Activated B cell treated with CpG ODN at 0.5 μM for 24 hours (primary cell): ENCODE measurements at regions not wholly inside any gene's neighbourhood (a gene's known extent, or its start where the extent isn't known, plus 50 kb on each side); places are given as distances from the start of the nearest gene placed in this dataset.

Source experiments
- ATAC-seq: fragments of 200-7000 bp; cut with Tn5 transposase; one replicate; pipeline ENCODE4 v1.10.0; 2021; ENCODE audit warnings: low read depth, mild to moderate bottlenecking, moderate library complexity
- CTCF ChIA-PET: fragments of 350-600 bp; sonication (Branson Sonifier 250); formaldehyde crosslinking; loops from one replicate; lab custom pipeline; 2021; ENCODE audit warnings: antibody characterized with exemption; lab: Charles Lee
- POLR2A ChIA-PET: fragments of 350-600 bp; sonication (Branson Sonifier 250); formaldehyde crosslinking; loops from one replicate; lab custom pipeline; 2021; ENCODE audit warnings: antibody characterized with exemption; lab: Charles Lee
- DNase-seq: peaks from one replicate; pipeline ENCODE4 v3.0.0; 2022
- H3K27ac Mint-ChIP-seq: one replicate; pipeline ENCODE4 v1.8.0; 2020; ENCODE audit warnings: mixed read lengths
- H3K27me3 Mint-ChIP-seq: one replicate; pipeline ENCODE4 v1.8.0; 2021; ENCODE audit warnings: mixed read lengths
- H3K36me3 Mint-ChIP-seq: one replicate; pipeline ENCODE4 v1.8.0; 2021; ENCODE audit warnings: low read depth, mixed read lengths
- H3K4me1 Mint-ChIP-seq: one replicate; pipeline ENCODE4 v1.8.0; 2021; ENCODE audit warnings: mixed read lengths
- H3K4me3 Mint-ChIP-seq: one replicate; pipeline ENCODE4 v1.8.0; 2020; ENCODE audit warnings: mild to moderate bottlenecking, mixed read lengths
- H3K9me3 Mint-ChIP-seq: one replicate; pipeline ENCODE4 v1.8.0; 2020; ENCODE audit warnings: mixed read lengths
- intact Hi-C: fragments of 100-400 bp; cut with micrococcal nuclease; formaldehyde crosslinking; loops from one replicate; pipeline ENCODE4 v1.15.1; 2024
- TF ChIP-seq, protein P1 (sequence below): fragments of 200-600 bp; IDR thresholded peaks from one replicate; pipeline ENCODE4 v1.8.0; 2022; ENCODE audit warnings: antibody characterized with exemption, mild to moderate bottlenecking

DNA sequence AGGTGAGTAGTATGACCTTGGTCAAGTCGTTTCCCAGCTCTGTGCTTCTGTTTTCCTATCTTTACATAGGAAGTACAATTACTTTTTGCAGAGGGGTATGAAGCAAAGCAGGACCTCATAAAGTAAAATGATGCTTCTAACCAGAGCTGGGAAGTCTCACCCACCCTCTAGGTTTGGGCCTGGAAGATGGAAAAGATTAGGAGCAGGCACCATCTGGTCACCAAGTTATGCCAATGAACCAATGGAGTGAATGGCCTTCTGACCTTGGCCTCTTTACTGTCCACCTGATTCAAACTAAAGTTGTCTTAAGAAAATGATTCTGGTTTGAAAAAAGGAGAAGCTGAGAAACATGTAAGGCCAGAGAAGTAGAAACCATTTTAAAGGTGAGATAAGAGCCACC is 68.9 kb upstream of the CTNNBL1 start:
- POLR2A ChIA-PET, result no interaction called here
- H3K9me3 Mint-ChIP-seq, result peaks cover 3% of the 10 kb centered on the region
- peaks cover 50% of the 10 kb centered on the region for H3K27me3 Mint-ChIP-seq
- TF ChIP-seq, protein P1, sequence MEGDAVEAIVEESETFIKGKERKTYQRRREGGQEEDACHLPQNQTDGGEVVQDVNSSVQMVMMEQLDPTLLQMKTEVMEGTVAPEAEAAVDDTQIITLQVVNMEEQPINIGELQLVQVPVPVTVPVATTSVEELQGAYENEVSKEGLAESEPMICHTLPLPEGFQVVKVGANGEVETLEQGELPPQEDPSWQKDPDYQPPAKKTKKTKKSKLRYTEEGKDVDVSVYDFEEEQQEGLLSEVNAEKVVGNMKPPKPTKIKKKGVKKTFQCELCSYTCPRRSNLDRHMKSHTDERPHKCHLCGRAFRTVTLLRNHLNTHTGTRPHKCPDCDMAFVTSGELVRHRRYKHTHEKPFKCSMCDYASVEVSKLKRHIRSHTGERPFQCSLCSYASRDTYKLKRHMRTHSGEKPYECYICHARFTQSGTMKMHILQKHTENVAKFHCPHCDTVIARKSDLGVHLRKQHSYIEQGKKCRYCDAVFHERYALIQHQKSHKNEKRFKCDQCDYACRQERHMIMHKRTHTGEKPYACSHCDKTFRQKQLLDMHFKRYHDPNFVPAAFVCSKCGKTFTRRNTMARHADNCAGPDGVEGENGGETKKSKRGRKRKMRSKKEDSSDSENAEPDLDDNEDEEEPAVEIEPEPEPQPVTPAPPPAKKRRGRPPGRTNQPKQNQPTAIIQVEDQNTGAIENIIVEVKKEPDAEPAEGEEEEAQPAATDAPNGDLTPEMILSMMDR, result no peak
- no peak overlapping the region for H3K27ac Mint-ChIP-seq
- intact Hi-C loops, result no loop called here
- CTCF ChIA-PET, result interaction anchor here (1.0 kb wide), 1 partner anchor 16 kb away, joined by 3 read pairs; no protein-coding TSS in a partner anchor
- no peaks in the 10 kb centered on the region for H3K36me3 Mint-ChIP-seq
- no peak overlapping the region for H3K4me3 Mint-ChIP-seq
- no peak for DNase-seq
- no peaks in the 10 kb centered on the region for H3K4me1 Mint-ChIP-seq
- no peak for ATAC-seq

DNA sequence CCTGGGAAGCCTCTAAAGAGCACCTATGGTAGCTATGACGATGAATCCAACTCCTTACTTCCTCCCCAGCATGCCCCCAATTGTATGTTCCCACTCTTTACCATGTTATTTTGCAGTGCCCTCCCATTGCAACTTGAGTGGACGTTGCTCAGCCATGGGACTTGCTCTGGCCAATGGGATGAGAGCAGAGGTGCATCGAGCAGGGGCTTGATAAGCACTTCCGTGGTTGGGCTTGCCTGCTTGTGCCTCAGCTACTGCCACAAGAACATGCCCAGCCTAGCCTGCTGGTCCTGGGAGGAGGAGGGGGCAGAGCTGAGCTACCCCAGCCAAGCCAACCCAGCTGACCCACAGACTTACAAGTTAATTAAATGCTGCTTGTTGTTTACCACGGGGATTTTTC is 71.1 kb upstream of the CTNNBL1 start:
- POLR2A ChIA-PET, result no interaction called here

DNA sequence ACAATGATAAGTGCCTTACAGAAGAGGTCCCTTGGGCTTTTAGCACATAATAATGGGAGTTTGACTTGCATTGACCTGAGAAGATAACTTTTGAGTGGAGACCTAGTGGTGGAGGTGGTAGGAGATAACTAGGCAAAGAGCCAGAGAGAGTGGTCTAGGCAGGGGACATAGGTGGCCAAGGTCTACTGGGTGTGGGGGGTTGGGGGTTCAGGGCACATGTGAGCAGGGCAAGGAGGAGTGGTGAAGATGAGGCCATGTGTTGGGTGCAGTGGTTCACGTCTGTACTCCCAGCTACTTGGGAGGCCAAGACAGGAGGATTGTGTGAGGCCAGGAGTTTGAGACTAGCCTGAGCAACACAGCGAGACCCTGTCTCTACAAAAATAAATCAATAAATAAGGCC is 74.3 kb upstream of the CTNNBL1 start:
- intact Hi-C loops, result no loop called here
- DNase-seq (no peak), ATAC-seq (no peak)
- H3K36me3 Mint-ChIP-seq, result no peaks in the 10 kb centered on the region
- H3K27me3 Mint-ChIP-seq, result peaks cover 39% of the 10 kb centered on the region
- H3K4me3 Mint-ChIP-seq, result no peak overlapping the region
- POLR2A ChIA-PET, result no interaction called here
- H3K4me1 Mint-ChIP-seq, result no peaks in the 10 kb centered on the region
- no peak overlapping the region for H3K27ac Mint-ChIP-seq
- TF ChIP-seq, protein P1, result no peak
- CTCF ChIA-PET, result no interaction called here
- H3K9me3 Mint-ChIP-seq, result peaks cover 4% of the 10 kb centered on the region

More for the DNA sequence above, 71.1 kb upstream of the CTNNBL1 start:
- no peak for ATAC-seq
- Mint-ChIP-seq H3K9me3 (peaks cover 3% of the 10 kb centered on the region), H3K36me3 (no peaks in the 10 kb centered on the region), H3K4me1 (no peaks in the 10 kb centered on the region), H3K27me3 (peaks cover 46% of the 10 kb centered on the region), H3K4me3 (no peak overlapping the region), H3K27ac (no peak overlapping the region)
- CTCF ChIA-PET, result no interaction called here
- DNase-seq, result no peak
- intact Hi-C loops, result no loop called here
- TF ChIP-seq, protein P1, result no peak

DNA sequence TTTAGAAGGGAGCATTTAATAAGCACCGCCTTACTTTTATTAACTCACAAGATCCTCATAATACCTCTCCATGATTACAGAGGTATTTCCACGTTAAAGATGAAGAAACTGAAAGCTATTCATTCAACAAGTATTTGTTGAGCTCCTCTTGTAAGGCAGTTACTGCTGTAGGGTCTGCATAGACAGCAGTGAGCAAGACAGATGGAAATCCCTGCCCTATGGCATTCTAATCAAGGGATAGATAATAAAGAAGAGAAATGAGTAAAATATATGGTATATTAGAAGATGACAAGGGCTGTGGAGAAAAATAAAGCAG is 77.8 kb upstream of the CTNNBL1 start:
- intact Hi-C loops, result no loop called here
- POLR2A ChIA-PET, result no interaction called here
- no peak overlapping the region for H3K4me3 Mint-ChIP-seq
- CTCF ChIA-PET, result no interaction called here
- ATAC-seq, result no peak
- H3K4me1 Mint-ChIP-seq, result no peaks in the 10 kb centered on the region
- H3K9me3 Mint-ChIP-seq, result peaks cover 4% of the 10 kb centered on the region
- DNase-seq, result no peak
- H3K36me3 Mint-ChIP-seq, result no peaks in the 10 kb centered on the region
- TF ChIP-seq, protein P1, result no peak
- no peak overlapping the region for H3K27ac Mint-ChIP-seq
- peaks cover 36% of the 10 kb centered on the region for H3K27me3 Mint-ChIP-seq

DNA sequence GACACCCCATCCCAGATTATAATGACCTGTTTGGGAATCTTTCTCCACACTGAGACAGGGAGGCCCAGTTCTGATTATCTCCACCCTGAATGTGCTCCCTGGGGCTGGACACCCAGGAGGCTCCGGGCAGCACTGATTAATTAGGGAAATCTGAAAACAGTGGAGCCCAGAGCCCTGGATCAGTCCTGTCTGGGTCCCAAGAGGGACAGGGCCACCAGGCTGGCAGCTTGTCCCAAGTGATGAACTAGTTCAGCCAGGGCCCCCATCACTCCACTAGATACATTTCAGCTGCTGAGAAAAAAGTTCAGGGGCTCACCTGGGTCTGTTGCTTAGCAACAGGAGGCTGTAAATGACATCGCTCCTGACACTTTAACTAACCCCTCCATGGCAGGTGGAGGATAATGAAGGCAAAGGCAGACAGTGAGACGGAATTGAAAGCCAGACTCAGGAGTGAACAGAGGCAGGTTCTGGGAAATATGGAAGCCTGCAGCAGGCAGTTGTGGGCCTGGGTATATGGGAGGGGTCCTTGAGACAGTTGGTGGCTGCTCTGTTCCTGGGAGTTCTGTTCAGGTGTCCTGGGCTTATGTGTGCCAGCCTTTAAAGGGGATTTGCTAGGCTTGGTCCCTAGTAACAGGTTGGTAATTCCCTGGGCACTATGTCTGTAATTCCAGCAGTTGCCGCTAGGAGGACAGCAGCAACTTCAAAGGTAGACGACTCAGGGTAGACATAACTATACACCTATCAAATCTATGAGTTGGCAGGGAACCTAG is 78.3 kb upstream of the CTNNBL1 start:
- POLR2A ChIA-PET, result no interaction called here
- Mint-ChIP-seq H3K4me1 (no peaks in the 10 kb centered on the region), H3K9me3 (peaks cover 4% of the 10 kb centered on the region), H3K27me3 (peaks cover 33% of the 10 kb centered on the region), H3K27ac (no peak overlapping the region), H3K36me3 (no peaks in the 10 kb centered on the region), H3K4me3 (no peak overlapping the region)
- intact Hi-C loops, result no loop called here
- DNase-seq, result no peak
- TF ChIP-seq, protein P1, result no peak
- ATAC-seq, result no peak
- CTCF ChIA-PET, result no interaction called here
